ENCODE measurements at regions not wholly inside any gene's neighbourhood (a gene's known extent, or its start where the extent isn't known, plus 50 kb on each side); places are given as distances from the start of the nearest gene placed in this dataset.

GRCh38 chr20:57780906-57781305, 71.1 kb upstream of the PMEPA1 start:
- dilution Hi-C loops (cut with MboI; ENCODE audit: extremely low pct_ligation_motif_present, low sequenced_read_pairs): no loop called here
- Histone ChIP-seq H3K79me2 (ENCODE audit: control insufficient read depth, insufficient read depth, low read length) (no peaks in the 10 kb centered on the region), H2AFZ (ENCODE audit: control insufficient read depth, low read length) (no peak overlapping the region), H3K36me3 (ENCODE audit: control insufficient read depth in 2 of 2, extremely low read depth in 1 of 2, insufficient read depth in 2 of 2, low read length in 2 of 2) (no peaks in the 10 kb centered on the region), H3K27me3 (ENCODE audit: control insufficient read depth, extremely low read depth, insufficient read depth, low read length) (peaks cover 55% of the 10 kb centered on the region), H4K20me1 (ENCODE audit: control insufficient read depth, extremely low read depth, insufficient read depth, low read length) (no peaks in the 10 kb centered on the region), H3K9me1 (ENCODE audit: control insufficient read depth, extremely low read depth, insufficient read depth, low read length) (no peaks in the 10 kb centered on the region), H3K9ac (ENCODE audit: control insufficient read depth, extremely low read depth, insufficient read depth, low read length) (no peak overlapping the region), H3K4me2 (ENCODE audit: control insufficient read depth, extremely low read depth, insufficient read depth, low read depth, low read length) (no peak overlapping the region), H3K4me3 (ENCODE audit: control insufficient read depth in 2 of 3, extremely low read depth in 1 of 3, insufficient read depth in 2 of 3, low read depth in 1 of 3, low read length in 3 of 3) (no peak overlapping the region), H3K27ac (ENCODE audit: control insufficient read depth, insufficient read depth, low read length) (no peak overlapping the region), H3K9me3 (ENCODE audit: control insufficient read depth, low read depth, low read length) (no peaks in the 10 kb centered on the region), H3K4me1 (ENCODE audit: control insufficient read depth, extremely low read depth, insufficient read depth, low read length) (no peaks in the 10 kb centered on the region)
- FAIRE-seq (no peak), DNase-seq (ENCODE audit: low read depth, low spot score) (no peak)
- TF ChIP-seq EZH2 (IDR thresholded peaks at IDR 0.05; ENCODE audit: low read length): no peak
- no peak for TF ChIP-seq CTCF (optimal IDR thresholded peaks at IDR 0.05 in 1 of 3, IDR thresholded peaks at IDR 0.05 in 1 of 3, conservative IDR thresholded peaks at IDR 0.05 in 1 of 3; ENCODE audit: extremely low read depth in 1 of 3, insufficient read depth in 2 of 3, low read length in 3 of 3)

- Histone ChIP-seq H4K20me1 (ENCODE audit: control insufficient read depth, extremely low read depth, insufficient read depth, low read length) (no peaks in the 10 kb centered on the region), H3K9me1 (ENCODE audit: control insufficient read depth, extremely low read depth, insufficient read depth, low read length) (no peaks in the 10 kb centered on the region), H3K36me3 (ENCODE audit: control insufficient read depth in 2 of 2, extremely low read depth in 1 of 2, insufficient read depth in 2 of 2, low read length in 2 of 2) (no peaks in the 10 kb centered on the region), H3K27ac (ENCODE audit: control insufficient read depth, insufficient read depth, low read length) (no peak overlapping the region), H3K27me3 (ENCODE audit: control insufficient read depth, extremely low read depth, insufficient read depth, low read length) (peaks cover 59% of the 10 kb centered on the region), H3K4me2 (ENCODE audit: control insufficient read depth, extremely low read depth, insufficient read depth, low read depth, low read length) (no peak overlapping the region), H3K4me3 (ENCODE audit: control insufficient read depth in 2 of 3, extremely low read depth in 1 of 3, insufficient read depth in 2 of 3, low read depth in 1 of 3, low read length in 3 of 3) (no peak overlapping the region), H3K9ac (ENCODE audit: control insufficient read depth, extremely low read depth, insufficient read depth, low read length) (no peak overlapping the region), H3K4me1 (ENCODE audit: control insufficient read depth, extremely low read depth, insufficient read depth, low read length) (no peaks in the 10 kb centered on the region), H3K79me2 (ENCODE audit: control insufficient read depth, insufficient read depth, low read length) (no peaks in the 10 kb centered on the region), H3K9me3 (ENCODE audit: control insufficient read depth, low read depth, low read length) (no peaks in the 10 kb centered on the region), H2AFZ (ENCODE audit: control insufficient read depth, low read length) (no peak overlapping the region)
- TF ChIP-seq EZH2 (IDR thresholded peaks at IDR 0.05; ENCODE audit: low read length) (no peak), CTCF (optimal IDR thresholded peaks at IDR 0.05 in 1 of 3, IDR thresholded peaks at IDR 0.05 in 1 of 3, conservative IDR thresholded peaks at IDR 0.05 in 1 of 3; ENCODE audit: extremely low read depth in 1 of 3, insufficient read depth in 2 of 3, low read length in 3 of 3) (no peak)
- FAIRE-seq: no peak
- no peak for DNase-seq (ENCODE audit: low read depth, low spot score)
- dilution Hi-C loops (cut with MboI; ENCODE audit: extremely low pct_ligation_motif_present, low sequenced_read_pairs): no loop called here
These were observed 70.6 kb upstream of the PMEPA1 start for GRCh38 chr20:57780398-57780797.
